HL-60 (cell line): ENCODE measurements at regions not wholly inside any gene's neighbourhood (a gene's known extent, or its start where the extent isn't known, plus 50 kb on each side); places are given as distances from the start of the nearest gene placed in this dataset.

ENCODE experiments used
- DNase-seq, 2 experiments: peaks; one replicate each; pipeline ENCODE4 v3.0.0-alpha.2; 2010 to 2020; ENCODE audit warnings: low read depth in 1 of 2, low spot score in 1 of 2
- H3K27ac ChIP-seq: fragments of 250-450 bp; sonication (Bioruptor Pico); replicated peaks from 2 replicates; pipeline ENCODE4 v1.5.1; 2020; ENCODE audit warnings: mild to moderate bottlenecking, moderate library complexity
- H3K27me3 ChIP-seq: fragments of 250-450 bp; sonication (Bioruptor Pico); 2 replicates; pipeline ENCODE4 v1.5.1; 2021; ENCODE audit warnings: mild to moderate bottlenecking, moderate library complexity; ENCODE audit not compliant: insufficient read depth, poor library complexity, severe bottlenecking
- H3K4me3 ChIP-seq: replicated peaks from 2 replicates; pipeline ENCODE4 v1.5.1; 2011; ENCODE audit warnings: mild to moderate bottlenecking, control low read depth, low read length; ENCODE audit not compliant: insufficient read depth
- CTCF ChIP-seq: IDR thresholded peaks from one replicate; pipeline ENCODE4 v1.5.1; 2011; ENCODE audit warnings: low read length, control low read depth, inconsistent platforms; ENCODE audit not compliant: insufficient read depth
- GABPA ChIP-seq: IDR thresholded peaks from 2 replicates; pipeline ENCODE4 v1.6.1; 2012; ENCODE audit warnings: low read depth
- POLR2AphosphoS5 ChIP-seq: IDR thresholded peaks from 2 replicates; pipeline ENCODE4 v1.6.1; 2012; ENCODE audit warnings: low read depth
- SPI1 ChIP-seq: IDR thresholded peaks from 2 replicates; pipeline ENCODE4 v1.6.1; 2012; ENCODE audit warnings: low read depth, mild to moderate bottlenecking, borderline replicate concordance
- TF ChIP-seq, protein P1 (sequence below): IDR thresholded peaks from 2 replicates; pipeline ENCODE4 v1.6.1; 2012; ENCODE audit warnings: low read depth; ENCODE audit not compliant: insufficient replicate concordance

- Histone ChIP-seq H3K27ac (no peak overlapping the region), H3K4me3 (no peak overlapping the region), H3K27me3 (no peaks in the 10 kb centered on the region)
- DNase-seq = no peak
- TF ChIP-seq GABPA (no peak), CTCF (no peak), SPI1 (no peak), POLR2AphosphoS5 (no peak)
- TF ChIP-seq, protein P1, sequence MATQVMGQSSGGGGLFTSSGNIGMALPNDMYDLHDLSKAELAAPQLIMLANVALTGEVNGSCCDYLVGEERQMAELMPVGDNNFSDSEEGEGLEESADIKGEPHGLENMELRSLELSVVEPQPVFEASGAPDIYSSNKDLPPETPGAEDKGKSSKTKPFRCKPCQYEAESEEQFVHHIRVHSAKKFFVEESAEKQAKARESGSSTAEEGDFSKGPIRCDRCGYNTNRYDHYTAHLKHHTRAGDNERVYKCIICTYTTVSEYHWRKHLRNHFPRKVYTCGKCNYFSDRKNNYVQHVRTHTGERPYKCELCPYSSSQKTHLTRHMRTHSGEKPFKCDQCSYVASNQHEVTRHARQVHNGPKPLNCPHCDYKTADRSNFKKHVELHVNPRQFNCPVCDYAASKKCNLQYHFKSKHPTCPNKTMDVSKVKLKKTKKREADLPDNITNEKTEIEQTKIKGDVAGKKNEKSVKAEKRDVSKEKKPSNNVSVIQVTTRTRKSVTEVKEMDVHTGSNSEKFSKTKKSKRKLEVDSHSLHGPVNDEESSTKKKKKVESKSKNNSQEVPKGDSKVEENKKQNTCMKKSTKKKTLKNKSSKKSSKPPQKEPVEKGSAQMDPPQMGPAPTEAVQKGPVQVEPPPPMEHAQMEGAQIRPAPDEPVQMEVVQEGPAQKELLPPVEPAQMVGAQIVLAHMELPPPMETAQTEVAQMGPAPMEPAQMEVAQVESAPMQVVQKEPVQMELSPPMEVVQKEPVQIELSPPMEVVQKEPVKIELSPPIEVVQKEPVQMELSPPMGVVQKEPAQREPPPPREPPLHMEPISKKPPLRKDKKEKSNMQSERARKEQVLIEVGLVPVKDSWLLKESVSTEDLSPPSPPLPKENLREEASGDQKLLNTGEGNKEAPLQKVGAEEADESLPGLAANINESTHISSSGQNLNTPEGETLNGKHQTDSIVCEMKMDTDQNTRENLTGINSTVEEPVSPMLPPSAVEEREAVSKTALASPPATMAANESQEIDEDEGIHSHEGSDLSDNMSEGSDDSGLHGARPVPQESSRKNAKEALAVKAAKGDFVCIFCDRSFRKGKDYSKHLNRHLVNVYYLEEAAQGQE = no peak
Observed at GRCh38 chr5:68958428-68958827, 135.4 kb upstream of the SLC30A5 start.

DNA sequence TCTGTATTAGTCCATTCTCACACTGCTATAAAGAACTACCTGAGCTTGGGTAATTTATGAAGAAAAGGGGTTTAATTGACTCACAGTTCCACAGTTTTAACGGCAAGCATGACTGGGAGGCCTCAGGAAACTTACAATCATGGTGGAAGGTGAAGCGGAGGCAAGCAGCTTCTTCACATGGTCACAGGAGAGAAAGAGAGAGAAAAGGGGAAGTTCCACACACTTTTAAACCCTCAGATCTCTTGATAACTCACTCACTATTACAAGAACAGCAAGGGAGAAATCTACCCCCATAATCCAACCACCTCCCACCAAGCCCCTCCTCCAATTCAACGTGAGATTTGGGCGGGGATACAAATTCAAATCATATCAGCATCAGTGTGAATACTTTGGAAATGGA is 133.4 kb upstream of the SLC30A5 start:
- no peak overlapping the region for H3K27ac ChIP-seq
- TF ChIP-seq GABPA (no peak), CTCF (no peak), POLR2AphosphoS5 (no peak), SPI1 (no peak)
- TF ChIP-seq, protein P1 = no peak
- H3K4me3 ChIP-seq = no peak overlapping the region
- no peak for DNase-seq
- H3K27me3 ChIP-seq = no peaks in the 10 kb centered on the region

DNA sequence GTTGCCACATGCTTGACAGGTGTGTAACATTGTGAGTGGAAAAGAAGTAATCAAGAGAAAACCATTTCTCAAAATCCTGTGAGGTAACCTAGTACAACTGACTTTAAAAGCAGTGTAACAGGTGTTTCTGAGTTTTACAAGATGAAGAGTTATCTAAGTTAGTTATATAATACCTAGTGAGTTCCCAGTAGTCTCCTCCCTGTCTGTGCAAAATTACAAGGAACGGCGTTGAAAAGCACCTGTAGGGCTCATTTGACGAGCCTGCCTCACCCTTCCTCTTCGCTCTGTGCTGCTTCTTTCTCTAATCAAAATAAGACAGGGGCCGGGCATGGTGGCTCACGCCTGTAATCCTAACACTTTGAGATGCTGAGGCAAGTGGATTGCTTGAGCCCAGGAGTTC is 132.9 kb upstream of the SLC30A5 start:
- no peak for TF ChIP-seq CTCF
- no peak for TF ChIP-seq POLR2AphosphoS5
- no peak for TF ChIP-seq SPI1
- TF ChIP-seq, protein P1 = no peak
- no peak for TF ChIP-seq GABPA
- H3K4me3 ChIP-seq = no peak overlapping the region

More for the DNA sequence above, 132.9 kb upstream of the SLC30A5 start:
- Histone ChIP-seq H3K27me3 (no peaks in the 10 kb centered on the region), H3K27ac (no peak overlapping the region)
- DNase-seq = no peak
